ENCODE measurements at regions not wholly inside any gene's neighbourhood (a gene's known extent, or its start where the extent isn't known, plus 50 kb on each side); places are given as distances from the start of the nearest gene placed in this dataset.

DNA sequence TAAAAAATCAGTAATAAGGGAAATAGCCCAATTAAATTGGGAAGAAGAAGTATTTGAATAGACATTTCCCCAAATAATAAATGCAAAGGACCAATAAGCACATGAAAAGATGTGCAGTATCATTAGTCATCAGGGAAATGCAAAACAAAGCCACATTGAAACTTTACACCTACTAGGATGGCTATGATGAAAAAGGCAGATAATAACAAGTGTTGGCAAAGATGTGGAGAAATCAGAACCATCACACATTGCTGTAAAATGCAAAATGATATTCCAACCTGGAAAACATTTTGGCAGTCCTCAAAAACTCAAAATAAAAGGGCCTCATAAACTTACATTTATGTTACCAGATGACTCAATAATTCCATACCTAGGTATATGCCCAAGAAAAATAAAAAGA is 131.1 kb upstream of the G2E3 start:
- Histone ChIP-seq H3K27ac (ENCODE audit: low read depth, low read length) (no peak overlapping the region), H3K36me3 (ENCODE audit: control insufficient read depth, insufficient read depth, low read length) (no peaks in the 10 kb centered on the region), H3K4me3 (ENCODE audit: low read depth, low read length) (no peak overlapping the region), H3K9ac (ENCODE audit: low read depth, low read length) (no peak overlapping the region), H3K4me1 (ENCODE audit: control insufficient read depth, insufficient read depth, low read length) (0 out of 2 replicates have a peak, but pooled peaks cover 1% of the 10 kb centered on the region), H3K9me3 (ENCODE audit: control insufficient read depth, insufficient read depth, low read length) (no peaks in the 10 kb centered on the region), H3K27me3 (ENCODE audit: control insufficient read depth, insufficient read depth, low read length) (no peaks in the 10 kb centered on the region)

DNA sequence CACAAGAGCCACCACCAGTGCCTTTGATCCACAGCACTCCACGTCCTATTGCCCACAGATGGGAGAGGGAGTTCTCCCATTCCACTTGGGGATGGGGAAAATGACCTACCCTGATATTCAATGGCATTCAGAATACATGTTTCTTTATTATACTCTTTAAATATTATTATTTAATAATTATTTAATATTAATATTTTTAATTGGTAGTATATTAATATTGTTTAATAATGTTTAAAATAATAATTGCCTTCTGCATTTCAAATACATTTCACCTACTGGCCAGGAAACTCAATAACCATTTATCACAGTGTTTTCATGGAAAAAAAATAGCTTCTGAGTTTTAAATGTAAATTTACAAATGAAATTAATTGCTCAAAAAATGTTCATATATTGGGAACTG is 127.4 kb upstream of the G2E3 start:
- H3K27me3 ChIP-seq (ENCODE audit: control insufficient read depth, insufficient read depth, low read length): no peaks in the 10 kb centered on the region
- H3K9me3 ChIP-seq (ENCODE audit: control insufficient read depth, insufficient read depth, low read length): no peaks in the 10 kb centered on the region
- H3K4me3 ChIP-seq (ENCODE audit: low read depth, low read length): no peak overlapping the region
- no peaks in the 10 kb centered on the region for H3K36me3 ChIP-seq (ENCODE audit: control insufficient read depth, insufficient read depth, low read length)
- H3K4me1 ChIP-seq (ENCODE audit: control insufficient read depth, insufficient read depth, low read length): peaks cover 5% of the 10 kb centered on the region; the same call in 1 of the 2 replicates
- H3K9ac ChIP-seq (ENCODE audit: low read depth, low read length): no peak overlapping the region
- no peak overlapping the region for H3K27ac ChIP-seq (ENCODE audit: low read depth, low read length)

DNA sequence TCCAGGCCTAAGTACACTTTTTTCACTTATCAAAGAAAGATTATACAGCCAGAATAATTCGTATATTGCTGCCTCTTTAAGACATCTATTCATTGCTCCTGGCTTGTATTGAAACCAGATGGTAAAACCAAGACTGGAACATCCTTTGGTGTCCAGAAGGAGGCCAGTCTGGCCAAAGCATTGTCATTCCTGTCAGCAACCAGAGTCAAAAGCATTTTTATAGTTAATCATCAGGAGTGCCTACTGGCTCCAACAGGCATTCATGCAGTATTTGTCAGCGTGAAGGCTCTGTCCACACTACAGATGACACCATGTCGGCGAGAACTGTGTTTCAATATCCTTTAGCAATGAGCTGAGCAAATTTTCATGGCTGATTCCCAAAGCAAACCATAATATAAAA is 118.0 kb upstream of the G2E3 start:
- no peak overlapping the region for H3K9ac ChIP-seq (ENCODE audit: low read depth, low read length)
- H3K27ac ChIP-seq (ENCODE audit: low read depth, low read length): no peak overlapping the region
- no peaks in the 10 kb centered on the region for H3K27me3 ChIP-seq (ENCODE audit: control insufficient read depth, insufficient read depth, low read length)
- H3K9me3 ChIP-seq (ENCODE audit: control insufficient read depth, insufficient read depth, low read length): no peaks in the 10 kb centered on the region
- H3K36me3 ChIP-seq (ENCODE audit: control insufficient read depth, insufficient read depth, low read length): no peaks in the 10 kb centered on the region
- H3K4me3 ChIP-seq (ENCODE audit: low read depth, low read length): no peak overlapping the region
- H3K4me1 ChIP-seq (ENCODE audit: control insufficient read depth, insufficient read depth, low read length): no peaks in the 10 kb centered on the region; the same call in 1 of the 2 replicates

DNA sequence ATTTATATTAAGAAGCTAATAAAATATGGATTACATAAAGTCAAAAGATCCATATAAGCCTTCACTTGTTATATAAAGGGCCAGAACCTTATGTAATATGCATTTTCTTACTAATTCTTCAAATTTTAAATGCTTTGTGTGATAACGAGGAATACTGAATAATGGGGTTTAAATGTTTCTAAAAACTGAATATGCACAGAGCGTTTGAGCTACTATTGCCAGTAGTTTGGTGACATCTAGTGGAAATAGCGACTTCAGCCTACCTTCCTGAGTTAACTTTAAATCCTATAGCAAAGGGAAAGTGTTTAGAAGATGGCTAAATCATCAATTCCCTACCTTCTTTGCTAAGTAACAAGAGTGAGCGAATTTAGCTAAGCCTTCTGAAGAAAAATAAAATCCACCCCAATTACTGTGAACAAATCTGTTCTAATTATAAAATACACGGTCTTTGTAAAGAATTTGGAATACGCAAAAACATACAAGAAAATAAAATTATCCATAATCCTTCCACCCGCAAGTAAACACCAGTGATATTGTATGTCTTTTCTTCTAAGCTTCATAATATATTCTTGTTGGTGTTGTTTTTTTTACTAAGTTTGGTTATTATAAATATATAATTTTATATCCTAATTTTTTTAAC is 115.5 kb upstream of the G2E3 start:
- no peak overlapping the region for H3K27ac ChIP-seq (ENCODE audit: low read depth, low read length)
- H3K27me3 ChIP-seq (ENCODE audit: control insufficient read depth, insufficient read depth, low read length): no peaks in the 10 kb centered on the region
- H3K9ac ChIP-seq (ENCODE audit: low read depth, low read length): no peak overlapping the region
- H3K4me3 ChIP-seq (ENCODE audit: low read depth, low read length): no peak overlapping the region
- no peaks in the 10 kb centered on the region for H3K36me3 ChIP-seq (ENCODE audit: control insufficient read depth, insufficient read depth, low read length)
- peaks cover 6% of the 10 kb centered on the region for H3K4me1 ChIP-seq (ENCODE audit: control insufficient read depth, insufficient read depth, low read length)
- H3K9me3 ChIP-seq (ENCODE audit: control insufficient read depth, insufficient read depth, low read length): no peaks in the 10 kb centered on the region

DNA sequence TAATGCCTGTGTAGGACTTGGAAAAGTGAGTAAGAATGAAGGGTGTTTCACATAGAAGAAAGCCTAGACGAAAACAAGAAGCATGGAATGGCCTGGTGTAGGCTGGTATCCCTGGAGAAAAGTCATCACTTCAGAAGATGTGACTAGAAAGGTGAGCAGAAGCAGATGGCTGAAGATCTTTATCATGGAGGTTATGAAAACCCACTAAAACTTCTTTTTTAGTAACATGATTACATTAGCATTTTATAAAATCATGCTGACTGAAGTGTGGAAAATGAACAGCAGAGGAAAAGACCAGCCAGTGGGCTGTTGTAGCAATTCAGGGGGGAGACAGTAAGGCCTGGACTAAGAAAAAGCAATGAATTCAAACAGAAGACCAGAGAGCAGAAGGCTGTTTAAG is 114.5 kb upstream of the G2E3 start:
- no peak overlapping the region for H3K9ac ChIP-seq (ENCODE audit: low read depth, low read length)
- H3K4me3 ChIP-seq (ENCODE audit: low read depth, low read length): no peak overlapping the region
- no peak overlapping the region for H3K27ac ChIP-seq (ENCODE audit: low read depth, low read length)
- H3K4me1 ChIP-seq (ENCODE audit: control insufficient read depth, insufficient read depth, low read length): peaks cover 7% of the 10 kb centered on the region
- H3K27me3 ChIP-seq (ENCODE audit: control insufficient read depth, insufficient read depth, low read length): no peaks in the 10 kb centered on the region
- H3K36me3 ChIP-seq (ENCODE audit: control insufficient read depth, insufficient read depth, low read length): no peaks in the 10 kb centered on the region
- H3K9me3 ChIP-seq (ENCODE audit: control insufficient read depth, insufficient read depth, low read length): no peaks in the 10 kb centered on the region

DNA sequence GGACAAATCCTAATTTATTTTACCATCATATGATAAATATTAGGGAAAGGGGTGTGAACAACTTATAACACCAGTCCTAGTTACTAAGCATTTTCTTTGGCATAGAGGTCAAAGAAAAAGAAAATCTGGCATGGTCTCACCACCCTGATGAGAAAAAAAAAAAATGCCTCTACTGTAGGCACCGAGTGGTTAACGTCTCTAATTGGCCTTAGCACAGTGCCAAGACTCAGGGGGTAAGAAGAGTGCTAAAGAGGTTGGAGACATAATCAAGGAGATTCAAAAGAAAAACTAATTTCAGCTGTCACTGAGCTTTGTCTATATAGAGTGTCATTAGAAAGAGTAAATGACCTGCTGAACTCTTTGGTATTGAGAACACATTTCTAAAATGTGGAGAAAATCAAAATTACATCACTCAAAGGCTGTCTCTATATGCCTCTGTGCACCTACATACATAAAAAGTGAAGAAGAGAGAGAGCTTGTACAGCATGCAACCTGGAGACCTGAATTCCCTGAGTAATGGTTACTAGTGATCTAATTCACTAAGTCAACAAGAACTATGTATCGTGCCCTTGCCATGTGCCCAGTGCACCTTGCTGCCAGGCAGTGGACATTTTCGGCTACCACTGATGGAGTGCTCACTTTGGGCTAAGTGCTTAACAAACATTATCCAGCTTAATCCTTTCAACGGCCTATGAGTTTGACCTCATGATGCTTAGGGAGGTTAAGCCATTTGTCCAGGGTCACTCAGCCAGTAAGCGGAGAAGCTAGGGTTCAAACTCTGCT is 113.8 kb upstream of the G2E3 start:
- no peaks in the 10 kb centered on the region for H3K9me3 ChIP-seq (ENCODE audit: control insufficient read depth, insufficient read depth, low read length)
- no peak overlapping the region for H3K4me3 ChIP-seq (ENCODE audit: low read depth, low read length)
- no peaks in the 10 kb centered on the region for H3K27me3 ChIP-seq (ENCODE audit: control insufficient read depth, insufficient read depth, low read length)
- H3K27ac ChIP-seq (ENCODE audit: low read depth, low read length): no peak overlapping the region
- H3K9ac ChIP-seq (ENCODE audit: low read depth, low read length): no peak overlapping the region
- no peaks in the 10 kb centered on the region for H3K36me3 ChIP-seq (ENCODE audit: control insufficient read depth, insufficient read depth, low read length)
- peaks cover 10% of the 10 kb centered on the region for H3K4me1 ChIP-seq (ENCODE audit: control insufficient read depth, insufficient read depth, low read length)

DNA sequence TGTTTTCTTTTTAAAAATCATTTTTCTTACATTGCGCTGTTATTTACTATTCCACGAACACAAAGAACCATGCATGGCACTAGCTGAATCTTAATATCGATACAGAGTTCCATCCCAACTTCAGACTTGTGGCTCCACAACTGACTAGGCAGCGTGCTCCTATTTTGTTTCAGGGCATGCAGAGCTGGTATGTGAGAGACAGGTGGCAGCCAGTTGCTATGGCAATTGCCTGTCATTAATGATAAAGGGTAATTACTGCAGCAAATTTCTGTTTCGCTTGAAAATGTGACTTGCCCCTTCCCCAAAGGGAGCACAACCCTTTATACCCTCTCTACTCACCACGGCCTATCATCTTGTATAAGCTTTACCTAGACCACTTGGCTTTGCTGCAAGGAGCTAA is 113.1 kb upstream of the G2E3 start:
- H3K4me1 ChIP-seq (ENCODE audit: control insufficient read depth, insufficient read depth, low read length): peaks cover 10% of the 10 kb centered on the region
- no peak overlapping the region for H3K9ac ChIP-seq (ENCODE audit: low read depth, low read length)
- no peaks in the 10 kb centered on the region for H3K27me3 ChIP-seq (ENCODE audit: control insufficient read depth, insufficient read depth, low read length)
- no peak overlapping the region for H3K4me3 ChIP-seq (ENCODE audit: low read depth, low read length)
- H3K9me3 ChIP-seq (ENCODE audit: control insufficient read depth, insufficient read depth, low read length): no peaks in the 10 kb centered on the region
- H3K27ac ChIP-seq (ENCODE audit: low read depth, low read length): no peak overlapping the region
- no peaks in the 10 kb centered on the region for H3K36me3 ChIP-seq (ENCODE audit: control insufficient read depth, insufficient read depth, low read length)

DNA sequence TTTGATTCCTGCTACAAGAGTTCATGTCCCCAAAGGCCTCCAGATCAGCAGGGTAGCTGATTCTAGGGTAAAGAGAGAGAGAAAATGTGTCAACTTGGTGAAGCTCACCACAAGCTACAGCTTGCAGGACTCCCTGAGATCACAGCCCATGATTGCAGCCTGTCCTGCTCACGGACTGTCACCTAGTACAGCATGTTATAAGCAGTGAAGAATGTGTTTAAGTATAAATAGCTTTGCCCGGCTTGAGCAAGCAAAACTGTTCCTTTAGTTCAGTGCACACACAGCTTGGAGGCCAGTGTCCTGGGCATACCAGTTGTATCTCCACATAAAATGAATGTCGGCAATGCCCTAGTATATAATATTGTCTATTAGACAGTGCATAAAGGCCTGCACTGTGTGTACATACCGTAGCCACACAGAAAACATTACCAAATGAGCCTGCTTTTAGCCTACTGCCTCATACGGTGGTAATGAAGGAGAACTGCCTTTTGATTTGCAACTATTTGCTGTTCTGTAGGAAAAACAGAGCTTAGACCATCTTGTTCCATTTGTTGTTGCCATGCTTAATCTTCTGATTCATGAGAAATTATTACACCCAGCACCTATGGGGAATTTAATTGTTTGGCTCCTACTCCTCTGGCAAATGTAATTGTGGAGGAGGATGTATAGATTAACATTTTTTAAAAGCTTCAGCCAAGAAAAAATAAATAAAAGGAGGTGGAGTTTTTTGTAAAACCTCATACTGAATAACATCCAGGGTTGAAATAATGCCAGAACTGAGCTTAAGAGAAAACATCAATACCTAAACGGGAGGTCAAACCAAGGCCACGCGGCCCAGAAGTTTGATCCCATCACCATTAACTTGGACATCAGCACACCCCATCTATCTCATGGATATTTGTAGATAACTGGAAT is 108.1 kb upstream of the G2E3 start:
- H3K4me1 ChIP-seq (ENCODE audit: control insufficient read depth, insufficient read depth, low read length): peaks cover 10% of the 10 kb centered on the region
- H3K9ac ChIP-seq (ENCODE audit: low read depth, low read length): no peak overlapping the region
- no peaks in the 10 kb centered on the region for H3K36me3 ChIP-seq (ENCODE audit: control insufficient read depth, insufficient read depth, low read length)
- H3K27me3 ChIP-seq (ENCODE audit: control insufficient read depth, insufficient read depth, low read length): no peaks in the 10 kb centered on the region
- H3K27ac ChIP-seq (ENCODE audit: low read depth, low read length): no peak overlapping the region
- no peaks in the 10 kb centered on the region for H3K9me3 ChIP-seq (ENCODE audit: control insufficient read depth, insufficient read depth, low read length)
- no peak overlapping the region for H3K4me3 ChIP-seq (ENCODE audit: low read depth, low read length)

DNA sequence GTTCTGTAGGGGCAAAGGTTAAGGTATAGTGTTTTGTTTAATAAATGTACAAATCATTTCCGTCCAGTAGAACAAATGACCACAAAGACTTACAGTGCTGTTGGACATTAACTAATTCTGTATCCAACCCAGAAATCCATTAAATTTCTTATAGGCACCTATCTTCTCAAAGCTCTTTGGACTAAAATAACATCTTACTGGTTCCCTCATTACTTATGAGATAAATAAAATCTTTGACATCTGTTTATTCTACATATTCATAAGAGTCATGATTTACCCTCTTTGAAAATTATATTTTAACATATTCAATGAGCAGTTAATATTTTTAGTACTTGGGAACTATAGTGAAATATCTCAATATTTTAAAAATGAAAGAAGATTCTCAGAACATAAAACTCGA is 102.7 kb upstream of the G2E3 start:
- H3K27me3 ChIP-seq (ENCODE audit: control insufficient read depth, insufficient read depth, low read length): no peaks in the 10 kb centered on the region
- no peaks in the 10 kb centered on the region for H3K36me3 ChIP-seq (ENCODE audit: control insufficient read depth, insufficient read depth, low read length)
- H3K27ac ChIP-seq (ENCODE audit: low read depth, low read length): no peak overlapping the region
- no peaks in the 10 kb centered on the region for H3K4me1 ChIP-seq (ENCODE audit: control insufficient read depth, insufficient read depth, low read length)
- H3K4me3 ChIP-seq (ENCODE audit: low read depth, low read length): no peak overlapping the region
- H3K9me3 ChIP-seq (ENCODE audit: control insufficient read depth, insufficient read depth, low read length): no peaks in the 10 kb centered on the region
- no peak overlapping the region for H3K9ac ChIP-seq (ENCODE audit: low read depth, low read length)

DNA sequence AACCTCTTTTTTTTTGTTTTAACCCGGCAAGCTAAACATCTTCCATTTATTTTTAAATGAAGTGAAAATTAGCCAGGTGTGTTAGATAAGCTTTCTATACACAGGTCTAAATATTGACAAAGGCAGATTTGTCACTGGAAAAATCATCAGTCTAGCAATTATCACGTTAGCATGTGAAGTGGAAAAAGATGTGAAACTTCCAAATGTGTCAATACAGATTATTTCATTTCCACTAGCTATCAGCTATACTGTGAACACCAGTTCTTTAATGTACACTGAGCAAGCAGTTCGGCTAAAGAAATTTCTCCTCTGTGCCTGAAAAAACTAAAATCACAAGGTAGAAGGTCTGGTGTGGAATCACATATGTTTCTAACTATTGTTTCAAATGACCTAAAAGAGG is 96.6 kb upstream of the G2E3 start:
- no peaks in the 10 kb centered on the region for H3K36me3 ChIP-seq (ENCODE audit: control insufficient read depth, insufficient read depth, low read length)
- H3K27me3 ChIP-seq (ENCODE audit: control insufficient read depth, insufficient read depth, low read length): no peaks in the 10 kb centered on the region
- no peaks in the 10 kb centered on the region for H3K9me3 ChIP-seq (ENCODE audit: control insufficient read depth, insufficient read depth, low read length)
- no peaks in the 10 kb centered on the region for H3K4me1 ChIP-seq (ENCODE audit: control insufficient read depth, insufficient read depth, low read length)
- no peak overlapping the region for H3K27ac ChIP-seq (ENCODE audit: low read depth, low read length)
- H3K9ac ChIP-seq (ENCODE audit: low read depth, low read length): no peak overlapping the region
- H3K4me3 ChIP-seq (ENCODE audit: low read depth, low read length): no peak overlapping the region

DNA sequence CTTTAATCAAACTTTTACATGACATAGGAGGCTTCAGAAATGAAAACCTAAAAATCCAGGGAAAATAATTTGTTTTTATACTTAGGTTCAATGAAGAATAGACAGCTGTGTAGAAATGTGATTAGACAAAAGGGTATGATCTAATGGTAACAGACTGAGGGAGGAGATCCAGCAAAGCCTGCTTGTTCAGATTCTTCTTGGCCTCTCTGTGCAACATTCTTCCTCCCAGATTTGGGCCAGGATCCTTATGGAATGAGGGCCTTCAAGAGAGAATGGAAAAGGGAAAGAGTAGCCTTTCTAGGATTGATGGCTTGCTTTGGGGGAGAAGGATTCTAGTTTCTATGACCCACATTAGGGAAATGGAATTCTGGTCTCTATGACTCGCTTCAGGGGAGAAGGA is 94.5 kb upstream of the G2E3 start:
- no peaks in the 10 kb centered on the region for H3K4me1 ChIP-seq (ENCODE audit: control insufficient read depth, insufficient read depth, low read length)
- H3K4me3 ChIP-seq (ENCODE audit: low read depth, low read length): no peak overlapping the region
- no peak overlapping the region for H3K9ac ChIP-seq (ENCODE audit: low read depth, low read length)
- H3K36me3 ChIP-seq (ENCODE audit: control insufficient read depth, insufficient read depth, low read length): no peaks in the 10 kb centered on the region
- H3K27me3 ChIP-seq (ENCODE audit: control insufficient read depth, insufficient read depth, low read length): no peaks in the 10 kb centered on the region
- H3K27ac ChIP-seq (ENCODE audit: low read depth, low read length): no peak overlapping the region
- no peaks in the 10 kb centered on the region for H3K9me3 ChIP-seq (ENCODE audit: control insufficient read depth, insufficient read depth, low read length)
